ENCODE measurements at regions not wholly inside any gene's neighbourhood (a gene's known extent, or its start where the extent isn't known, plus 50 kb on each side); places are given as distances from the start of the nearest gene placed in this dataset.

- Histone ChIP-seq H3K9ac (replicated peaks; ENCODE audit: extremely low read depth, insufficient read depth, low read length) (no peak overlapping the region), H3K4me2 (ENCODE audit: insufficient read depth, low read length) (no peak overlapping the region), H4K20me1 (replicated peaks; ENCODE audit: control insufficient read depth, extremely low read depth, insufficient read depth, low read length) (no peaks in the 10 kb centered on the region), H3K9me3 (replicated peaks; ENCODE audit: control insufficient read depth, insufficient read depth, low read length) (no peaks in the 10 kb centered on the region), H3K27me3 (ENCODE audit: control insufficient read depth in 2 of 2, insufficient read depth in 2 of 2, low read length in 2 of 2) (no peaks in the 10 kb centered on the region), H3K9me1 (replicated peaks; ENCODE audit: control insufficient read depth, extremely low read depth, insufficient read depth, low read length) (no peaks in the 10 kb centered on the region), H2AFZ (ENCODE audit: low read depth, low read length) (no peak overlapping the region), H3K36me3 (ENCODE audit: control insufficient read depth in 2 of 2, extremely low read depth in 1 of 2, insufficient read depth in 2 of 2, low read length in 2 of 2) (no peaks in the 10 kb centered on the region), H3K79me2 (ENCODE audit: control insufficient read depth, insufficient read depth, low read length) (no peaks in the 10 kb centered on the region), H3K27ac (ENCODE audit: insufficient read depth, low read depth, low read length) (no peak overlapping the region), H3K4me3 (replicated peaks in 1 of 3; ENCODE audit: insufficient read depth in 1 of 3, low read depth in 1 of 3, low read length in 3 of 3) (no peak overlapping the region), H3K4me1 (ENCODE audit: control insufficient read depth, extremely low read depth, insufficient read depth, low read length) (no peaks in the 10 kb centered on the region)
- dilution Hi-C loops (cut with MboI; ENCODE audit: extremely low pct_ligation_motif_present, low sequenced_read_pairs): no loop called here
- peak; percentile 77 for DNase-seq (ENCODE audit: low read depth, low spot score)
- peak; percentile 78 for FAIRE-seq
- POLR2A ChIA-PET: interaction anchor here (0.9 kb wide), 1 partner anchor 262 kb away, joined by 3 read pairs; no protein-coding TSS in a partner anchor
- CTCF ChIA-PET: interaction anchor here (1.7 to 1.9 kb wide), 2 partner anchors 24 to 581 kb away, joined by 4 to 8 read pairs; no protein-coding TSS in a partner anchor
- TF ChIP-seq POLR2A (IDR thresholded peaks at IDR 0.05; ENCODE audit: low read depth, low read length) (no peak), GATA2 (IDR thresholded peaks at IDR 0.05; ENCODE audit: insufficient read depth, insufficient read length, low read depth, low read length) (no peak), POLR2AphosphoS5 (IDR thresholded peaks at IDR 0.05; ENCODE audit: insufficient read depth, low read depth, low read length) (no peak), MYC (IDR thresholded peaks at IDR 0.05; ENCODE audit: low read depth, low read length) (no peak), JUN (IDR thresholded peaks at IDR 0.05; ENCODE audit: borderline replicate concordance, insufficient read depth, insufficient read length, low read depth) (no peak), FOS (IDR thresholded peaks at IDR 0.05; ENCODE audit: borderline replicate concordance, insufficient read depth, low read length) (no peak), CTCF (IDR thresholded peaks at IDR 0.05; ENCODE audit: extremely low read depth in 1 of 2, insufficient read depth in 1 of 2, low read depth in 1 of 2, low read length in 2 of 2) (no peak), EZH2 (IDR thresholded peaks at IDR 0.05; ENCODE audit: borderline replicate concordance, low read depth, low read length, severe bottlenecking) (no peak)
- TF ChIP-seq, protein P1, sequence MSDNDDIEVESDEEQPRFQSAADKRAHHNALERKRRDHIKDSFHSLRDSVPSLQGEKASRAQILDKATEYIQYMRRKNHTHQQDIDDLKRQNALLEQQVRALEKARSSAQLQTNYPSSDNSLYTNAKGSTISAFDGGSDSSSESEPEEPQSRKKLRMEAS (IDR thresholded peaks at IDR 0.05; ENCODE audit: insufficient read depth, insufficient read length): no peak
- no TSS peak for BruUV-seq (replicated peaks)
- intact Hi-C loops (cut with micrococcal nuclease): no loop called here
Measured at GRCh38 chr20:39849664-39850063, 839.4 kb downstream of the MAFB start.
